ENCODE measurements at regions not wholly inside any gene's neighbourhood (a gene's known extent, or its start where the extent isn't known, plus 50 kb on each side); places are given as distances from the start of the nearest gene placed in this dataset.
A peak's percentile ranks its signal among the peaks of the same experiment; 100 is the strongest.

DNA sequence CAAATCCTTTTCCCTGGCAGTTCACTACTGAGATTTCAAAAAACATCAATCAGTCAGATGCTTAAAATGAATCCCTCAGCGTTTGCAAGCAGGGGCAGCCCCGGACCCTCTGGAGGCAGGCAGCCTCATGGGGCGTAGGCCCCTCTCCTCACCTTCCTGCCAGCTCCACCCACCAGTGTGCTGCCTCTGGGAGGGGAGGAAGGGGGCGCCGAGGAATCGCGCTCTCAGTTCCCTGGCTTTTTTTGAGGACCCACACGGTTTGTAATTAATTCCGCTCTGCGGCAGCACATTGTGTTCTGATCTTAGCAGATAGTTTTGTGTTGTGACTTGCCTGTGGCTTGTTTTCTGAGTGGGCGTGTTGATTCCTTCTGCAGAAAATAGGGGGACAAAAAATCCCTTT is 159.9 kb downstream of the KLF13 start:
- Histone ChIP-seq H3K79me2 (ENCODE audit: control insufficient read depth, insufficient read depth, low read length) (no peaks in the 10 kb centered on the region), H3K56ac (ENCODE audit: low read length) (no peak overlapping the region), H4K5ac (ENCODE audit: low read length) (no peak overlapping the region), H3K4me3 (ENCODE audit: low read length) (no peak overlapping the region), H4K8ac (ENCODE audit: low read depth, low read length) (no peak overlapping the region), H3K18ac (ENCODE audit: low read length) (no peak overlapping the region), H3K27me3 (ENCODE audit: insufficient read depth, low read length, poor library complexity) (peaks cover 11% of the 10 kb centered on the region), H2BK120ac (ENCODE audit: low read depth, low read length) (no peak overlapping the region), H2AK5ac (ENCODE audit: low read length) (no peak overlapping the region), H3K4ac (ENCODE audit: low read depth, low read length) (no peak overlapping the region), H3K9ac (ENCODE audit: low read length) (no peak overlapping the region), H3K23ac (ENCODE audit: low read length) (no peak overlapping the region), H2BK5ac (ENCODE audit: low read length) (no peak overlapping the region), H3K4me2 (ENCODE audit: low read length) (no peak overlapping the region), H2BK15ac (replicated peaks; ENCODE audit: low read depth) (no peak overlapping the region), H3K27ac (ENCODE audit: low read depth, low read length) (no peak overlapping the region), H3K4me1 (ENCODE audit: control insufficient read depth, low read depth, low read length) (no peaks in the 10 kb centered on the region), H3K79me1 (ENCODE audit: low read length) (no peaks in the 10 kb centered on the region), H3K36me3 (ENCODE audit: control insufficient read depth, insufficient read depth, low read length) (no peaks in the 10 kb centered on the region)
- no CpG with 5 or more reads among the region's 11 CpGs for WGBS (ENCODE audit: extremely low coverage, insufficient coverage, low lambda C conversion rate)
- DNase-seq = no peak

DNA sequence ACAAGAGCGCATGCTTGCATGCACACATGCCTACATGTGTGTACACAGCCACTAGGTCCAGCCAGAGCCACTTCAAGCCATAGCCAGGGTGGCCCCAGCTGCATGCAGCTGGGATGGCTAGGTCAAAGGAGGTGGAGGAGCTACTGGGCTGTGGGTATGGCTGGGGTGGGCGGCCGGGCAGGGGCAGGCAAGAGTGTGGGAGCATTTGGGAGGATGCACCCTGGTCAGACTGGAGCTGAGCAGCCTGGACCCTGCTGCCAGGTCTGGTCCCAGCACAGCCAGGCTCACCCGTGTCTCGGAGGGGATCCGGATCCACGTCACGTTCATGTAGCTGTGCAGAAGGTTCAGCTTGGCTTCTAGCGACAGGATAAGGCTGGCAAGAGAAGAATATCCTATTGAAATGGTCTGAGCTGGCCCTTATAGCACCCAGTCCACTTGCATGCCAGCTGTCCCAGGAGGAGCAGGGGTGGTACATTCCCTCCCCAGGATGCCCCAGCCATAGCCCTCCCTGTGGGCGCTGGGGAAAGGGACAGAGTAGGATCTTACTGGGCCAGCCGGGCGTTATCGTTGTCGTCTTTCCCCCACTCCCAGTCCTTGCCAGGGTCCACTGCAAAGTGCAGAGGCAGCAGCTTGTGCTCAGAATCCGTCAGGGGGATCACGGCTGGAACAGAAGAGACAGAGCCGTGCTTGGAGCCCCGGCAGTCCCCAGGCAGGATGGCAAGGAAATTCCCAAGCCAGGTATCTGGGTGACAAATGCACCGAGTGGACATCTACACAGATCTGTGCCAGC is 160.5 kb downstream of the KLF13 start:
- Histone ChIP-seq H3K27ac (ENCODE audit: low read depth, low read length) (no peak overlapping the region), H3K4me2 (ENCODE audit: low read length) (no peak overlapping the region), H3K18ac (ENCODE audit: low read length) (no peak overlapping the region), H2BK5ac (ENCODE audit: low read length) (no peak overlapping the region), H3K9ac (ENCODE audit: low read length) (no peak overlapping the region), H2AK5ac (ENCODE audit: low read length) (no peak overlapping the region), H3K79me2 (ENCODE audit: control insufficient read depth, insufficient read depth, low read length) (no peaks in the 10 kb centered on the region), H4K8ac (ENCODE audit: low read depth, low read length) (no peak overlapping the region), H3K36me3 (ENCODE audit: control insufficient read depth, insufficient read depth, low read length) (no peaks in the 10 kb centered on the region), H3K79me1 (ENCODE audit: low read length) (no peaks in the 10 kb centered on the region), H3K4me1 (ENCODE audit: control insufficient read depth, low read depth, low read length) (no peaks in the 10 kb centered on the region), H3K4ac (ENCODE audit: low read depth, low read length) (no peak overlapping the region), H3K56ac (ENCODE audit: low read length) (no peak overlapping the region), H2BK120ac (ENCODE audit: low read depth, low read length) (no peak overlapping the region), H3K27me3 (ENCODE audit: insufficient read depth, low read length, poor library complexity) (peaks cover 11% of the 10 kb centered on the region), H2BK15ac (replicated peaks; ENCODE audit: low read depth) (no peak overlapping the region), H3K23ac (ENCODE audit: low read length) (no peak overlapping the region), H3K4me3 (ENCODE audit: low read length) (no peak overlapping the region), H4K5ac (ENCODE audit: low read length) (no peak overlapping the region)
- no CpG with 5 or more reads among the region's 19 CpGs for WGBS (ENCODE audit: extremely low coverage, insufficient coverage, low lambda C conversion rate)
- no peak for DNase-seq

DNA sequence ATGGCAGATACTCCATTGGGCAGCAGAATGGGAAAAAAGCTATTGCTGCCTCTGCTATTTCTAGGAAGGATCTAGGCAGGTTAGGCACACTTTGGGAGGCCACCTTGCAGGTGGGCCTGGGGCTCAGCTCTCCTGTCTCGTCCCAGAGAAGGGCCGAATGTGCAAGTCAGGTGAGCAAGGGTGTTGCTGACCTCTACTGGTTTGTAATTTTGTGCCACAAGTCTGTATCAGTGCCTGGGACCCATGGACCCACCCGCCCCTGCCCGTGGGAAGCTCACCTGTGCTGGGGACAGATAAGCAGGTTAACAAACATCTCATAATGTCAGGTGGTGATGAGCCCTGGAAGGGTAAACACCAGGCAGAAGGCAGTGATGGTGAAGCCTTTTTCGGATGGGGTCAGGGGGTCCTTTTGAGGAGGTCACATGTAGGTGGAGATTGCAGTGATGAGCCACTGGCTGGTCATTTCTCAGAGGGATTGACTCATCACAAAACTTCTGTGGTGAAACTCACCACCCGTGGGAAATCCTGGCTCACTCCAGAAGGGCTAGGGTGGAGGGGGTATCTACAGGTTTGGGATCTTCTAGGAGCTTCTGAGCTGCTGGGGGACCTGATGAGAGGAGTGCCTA is 161.3 kb downstream of the KLF13 start:
- Histone ChIP-seq H2BK5ac (ENCODE audit: low read length) (no peak overlapping the region), H3K79me2 (ENCODE audit: control insufficient read depth, insufficient read depth, low read length) (no peaks in the 10 kb centered on the region), H3K4me1 (ENCODE audit: control insufficient read depth, low read depth, low read length) (no peaks in the 10 kb centered on the region), H3K23ac (ENCODE audit: low read length) (no peak overlapping the region), H3K36me3 (ENCODE audit: control insufficient read depth, insufficient read depth, low read length) (no peaks in the 10 kb centered on the region), H3K4me3 (ENCODE audit: low read length) (no peak overlapping the region), H3K4ac (ENCODE audit: low read depth, low read length) (no peak overlapping the region), H2BK120ac (ENCODE audit: low read depth, low read length) (no peak overlapping the region), H3K27me3 (ENCODE audit: insufficient read depth, low read length, poor library complexity) (peaks cover 6% of the 10 kb centered on the region), H2BK15ac (replicated peaks; ENCODE audit: low read depth) (no peak overlapping the region), H3K27ac (ENCODE audit: low read depth, low read length) (no peak overlapping the region), H3K79me1 (ENCODE audit: low read length) (no peaks in the 10 kb centered on the region), H3K56ac (ENCODE audit: low read length) (no peak overlapping the region), H2AK5ac (ENCODE audit: low read length) (no peak overlapping the region), H3K4me2 (ENCODE audit: low read length) (no peak overlapping the region), H4K5ac (ENCODE audit: low read length) (no peak overlapping the region), H3K9ac (ENCODE audit: low read length) (no peak overlapping the region), H3K18ac (ENCODE audit: low read length) (no peak overlapping the region), H4K8ac (ENCODE audit: low read depth, low read length) (no peak overlapping the region)
- no peak for DNase-seq
- no CpG with 5 or more reads among the region's 6 CpGs for WGBS (ENCODE audit: extremely low coverage, insufficient coverage, low lambda C conversion rate)

- Histone ChIP-seq H2BK5ac (ENCODE audit: low read length) (no peak overlapping the region), H3K23ac (ENCODE audit: low read length) (no peak overlapping the region), H3K4me3 (ENCODE audit: low read length) (no peak overlapping the region), H3K79me2 (ENCODE audit: control insufficient read depth, insufficient read depth, low read length) (no peaks in the 10 kb centered on the region), H3K36me3 (ENCODE audit: control insufficient read depth, insufficient read depth, low read length) (no peaks in the 10 kb centered on the region), H2BK120ac (ENCODE audit: low read depth, low read length) (no peak overlapping the region), H3K56ac (ENCODE audit: low read length) (peak overlapping the region; percentile 51), H3K27ac (ENCODE audit: low read depth, low read length) (no peak overlapping the region), H2BK15ac (replicated peaks; ENCODE audit: low read depth) (no peak overlapping the region), H3K4me1 (ENCODE audit: control insufficient read depth, low read depth, low read length) (no peaks in the 10 kb centered on the region), H2AK5ac (ENCODE audit: low read length) (no peak overlapping the region), H3K79me1 (ENCODE audit: low read length) (no peaks in the 10 kb centered on the region), H3K4ac (ENCODE audit: low read depth, low read length) (no peak overlapping the region), H3K18ac (ENCODE audit: low read length) (no peak overlapping the region), H4K8ac (ENCODE audit: low read depth, low read length) (no peak overlapping the region), H3K27me3 (ENCODE audit: insufficient read depth, low read length, poor library complexity) (peaks cover 3% of the 10 kb centered on the region), H4K5ac (ENCODE audit: low read length) (no peak overlapping the region), H3K9ac (ENCODE audit: low read length) (no peak overlapping the region), H3K4me2 (ENCODE audit: low read length) (no peak overlapping the region)
- peak; percentile 89 for DNase-seq
- WGBS (ENCODE audit: extremely low coverage, insufficient coverage, low lambda C conversion rate) = no CpG with 5 or more reads among the region's 7 CpGs
Measured at GRCh38 chr15:31488437-31489204, 162.0 kb downstream of the KLF13 start.

DNA sequence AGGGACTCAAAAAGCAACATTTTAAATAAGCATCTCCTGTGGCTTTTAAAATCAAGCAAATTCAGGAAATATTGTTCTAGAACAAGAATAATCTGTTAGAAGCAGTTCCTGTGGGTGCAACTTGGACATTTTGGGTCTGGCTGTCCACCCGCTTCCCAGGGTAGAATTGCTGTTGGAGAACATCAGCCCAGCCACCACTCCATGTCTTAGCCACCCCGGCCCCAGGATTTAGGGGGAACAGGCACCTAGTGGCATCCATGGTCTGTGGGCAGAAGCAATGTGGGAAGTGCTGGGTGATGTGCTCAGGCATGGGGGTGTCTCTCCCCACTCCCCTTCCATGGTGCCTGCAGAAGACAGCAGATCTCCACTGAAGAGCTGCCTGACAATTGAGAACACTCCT is 162.6 kb downstream of the KLF13 start:
- H4K5ac ChIP-seq (ENCODE audit: low read length) = no peak overlapping the region
- no peak overlapping the region for H3K56ac ChIP-seq (ENCODE audit: low read length)
- H2AK5ac ChIP-seq (ENCODE audit: low read length) = no peak overlapping the region
- no peak overlapping the region for H3K9ac ChIP-seq (ENCODE audit: low read length)
- no peaks in the 10 kb centered on the region for H3K4me1 ChIP-seq (ENCODE audit: control insufficient read depth, low read depth, low read length)
- no peak overlapping the region for H3K18ac ChIP-seq (ENCODE audit: low read length)
- no peak overlapping the region for H3K23ac ChIP-seq (ENCODE audit: low read length)
- H3K4me2 ChIP-seq (ENCODE audit: low read length) = no peak overlapping the region
- H3K4ac ChIP-seq (ENCODE audit: low read depth, low read length) = no peak overlapping the region
- DNase-seq = no peak
- no peaks in the 10 kb centered on the region for H3K79me1 ChIP-seq (ENCODE audit: low read length)
- H3K79me2 ChIP-seq (ENCODE audit: control insufficient read depth, insufficient read depth, low read length) = no peaks in the 10 kb centered on the region
- H4K8ac ChIP-seq (ENCODE audit: low read depth, low read length) = no peak overlapping the region
- H3K27ac ChIP-seq (ENCODE audit: low read depth, low read length) = no peak overlapping the region
- WGBS (ENCODE audit: extremely low coverage, insufficient coverage, low lambda C conversion rate) = no CpG with 5 or more reads among the region's 2 CpGs
- H2BK120ac ChIP-seq (ENCODE audit: low read depth, low read length) = no peak overlapping the region
- H3K27me3 ChIP-seq (ENCODE audit: insufficient read depth, low read length, poor library complexity) = no peaks in the 10 kb centered on the region
- H2BK5ac ChIP-seq (ENCODE audit: low read length) = no peak overlapping the region
- no peaks in the 10 kb centered on the region for H3K36me3 ChIP-seq (ENCODE audit: control insufficient read depth, insufficient read depth, low read length)
- H2BK15ac ChIP-seq (replicated peaks; ENCODE audit: low read depth) = no peak overlapping the region
- no peak overlapping the region for H3K4me3 ChIP-seq (ENCODE audit: low read length)
